Smooth muscle cell (in vitro differentiated cells): ENCODE measurements at regions not wholly inside any gene's neighbourhood (a gene's known extent, or its start where the extent isn't known, plus 50 kb on each side); places are given as distances from the start of the nearest gene placed in this dataset.

Experiments used
- DNase-seq: peaks from one replicate; lab custom pipeline; 2025; ENCODE audit not compliant: unreplicated experiment; lab: John Stamatoyannopoulos, UW
- H2AFZ ChIP-seq: fragments of 200-600 bp; sonication (generic); 2 replicates; pipeline ENCODE4 v1.6.0; 2016; ENCODE audit warnings: antibody characterized with exemption, low read depth, mild to moderate bottlenecking
- H3F3A ChIP-seq: fragments of 200-600 bp; sonication (generic); 2 replicates; pipeline ENCODE4 v1.6.0; 2017; ENCODE audit warnings: antibody characterized with exemption, low read depth
- H3K27ac ChIP-seq: fragments of 200-600 bp; sonication (generic); 2 replicates; pipeline ENCODE4 v1.5.1; 2016; ENCODE audit warnings: low read depth, mild to moderate bottlenecking
- H3K27me3 ChIP-seq: fragments of 200-600 bp; sonication (generic); 2 replicates; pipeline ENCODE4 v1.6.1; 2016; ENCODE audit warnings: low read depth, mild to moderate bottlenecking
- H3K36me3 ChIP-seq: fragments of 200-600 bp; sonication (generic); 2 replicates; pipeline ENCODE4 v1.5.1; 2016; ENCODE audit warnings: low read depth
- H3K4me1 ChIP-seq: fragments of 200-600 bp; sonication (generic); 2 replicates; pipeline ENCODE4 v1.5.1; 2016; ENCODE audit warnings: low read depth
- H3K4me2 ChIP-seq: fragments of 200-600 bp; sonication (generic); 2 replicates; pipeline ENCODE4 v1.6.0; 2016; ENCODE audit warnings: mild to moderate bottlenecking
- H3K4me3 ChIP-seq: fragments of 200-600 bp; sonication (generic); 2 replicates; pipeline ENCODE4 v1.5.1; 2016; ENCODE audit warnings: mild to moderate bottlenecking
- H3K79me2 ChIP-seq: fragments of 200-600 bp; sonication (generic); 2 replicates; pipeline ENCODE4 v1.6.0; 2016; ENCODE audit warnings: low read depth, mild to moderate bottlenecking
- H3K9ac ChIP-seq: fragments of 200-600 bp; sonication (generic); 2 replicates; pipeline ENCODE4 v1.6.0; 2016; ENCODE audit warnings: low read depth
- H3K9me3 ChIP-seq: fragments of 200-600 bp; sonication (generic); replicated peaks from 2 replicates; pipeline ENCODE4 v1.5.1; 2016; ENCODE audit warnings: low read depth
- H4K20me1 ChIP-seq: fragments of 200-600 bp; sonication (generic); 2 replicates; pipeline ENCODE4 v1.6.0; 2016; ENCODE audit warnings: low read depth
- CTCF ChIP-seq: fragments of 200-600 bp; sonication (generic); IDR thresholded peaks from 2 replicates; pipeline ENCODE4 v1.5.1; 2017; ENCODE audit warnings: borderline replicate concordance, mild to moderate bottlenecking, antibody characterized with exemption; ENCODE audit not compliant: insufficient read depth, poor library complexity, severe bottlenecking
- WGBS: methylation state at CpG from one replicate; pipeline ENCODE4 v1.1.7; 2016; ENCODE audit warnings: low lambda C conversion rate; 5-methylcytosine and 5-hydroxymethylcytosine counted together

DNA sequence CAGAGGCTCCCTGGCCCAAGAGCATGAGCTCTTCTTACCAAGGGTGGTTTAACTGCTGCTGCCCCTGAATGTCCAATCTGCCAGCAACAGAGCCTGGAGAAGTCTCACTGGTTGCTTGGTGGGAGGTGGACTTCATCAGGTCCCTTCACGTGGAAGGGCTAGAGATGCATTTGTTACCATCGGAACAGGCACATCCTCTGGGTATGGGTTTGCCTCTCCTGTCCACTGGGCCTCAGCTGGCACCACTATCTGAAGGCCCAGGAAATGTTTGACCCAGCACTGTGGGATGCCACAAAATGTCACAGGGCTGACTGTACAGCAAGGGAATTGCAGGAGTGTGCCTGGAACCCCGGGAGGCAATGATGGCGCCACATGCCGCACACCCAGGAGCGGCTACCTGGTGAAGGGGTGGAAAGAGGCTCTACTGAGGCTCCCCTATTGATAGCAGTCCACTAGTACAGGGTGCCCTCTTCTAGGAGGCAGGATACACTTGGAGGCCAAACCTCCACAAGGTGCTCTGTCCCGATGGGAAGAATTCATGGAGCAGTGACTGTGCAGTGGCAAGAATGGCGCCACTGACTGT is 603.1 kb upstream of the MGMT start:
- Histone ChIP-seq H3K4me2 (no peak overlapping the region), H2AFZ (no peak overlapping the region), H3K4me3 (no peak overlapping the region), H4K20me1 (no peaks in the 10 kb centered on the region), H3K9ac (no peak overlapping the region), H3K36me3 (no peaks in the 10 kb centered on the region), H3K27ac (no peak overlapping the region), H3K4me1 (no peaks in the 10 kb centered on the region), H3K27me3 (no peaks in the 10 kb centered on the region), H3K9me3 (no peaks in the 10 kb centered on the region), H3K79me2 (no peaks in the 10 kb centered on the region), H3F3A (no peaks in the 10 kb centered on the region)
- TF ChIP-seq CTCF, result no peak
- 95% methylated on average over 8 of the region's 8 CpGs for WGBS
- no peak for DNase-seq

- Histone ChIP-seq H3K27me3 (no peaks in the 10 kb centered on the region), H2AFZ (no peak overlapping the region), H3K9me3 (no peaks in the 10 kb centered on the region), H3K9ac (no peak overlapping the region), H3K79me2 (no peaks in the 10 kb centered on the region), H3F3A (no peaks in the 10 kb centered on the region), H3K27ac (no peak overlapping the region), H3K4me2 (no peak overlapping the region), H3K4me1 (no peaks in the 10 kb centered on the region), H4K20me1 (no peaks in the 10 kb centered on the region), H3K4me3 (no peak overlapping the region), H3K36me3 (no peaks in the 10 kb centered on the region)
- WGBS, result 95% methylated on average over 13 of the region's 13 CpGs
- no peak for TF ChIP-seq CTCF
- DNase-seq, result no peak
Measured at GRCh38 chr10:128864554-128865295, 602.3 kb upstream of the MGMT start.

GRCh38 chr10:128865436-128866195 is 601.4 kb upstream of the MGMT start:
- no peaks in the 10 kb centered on the region for H3K36me3 ChIP-seq
- H3F3A ChIP-seq, result no peaks in the 10 kb centered on the region
- H3K4me1 ChIP-seq, result no peaks in the 10 kb centered on the region
- H3K27ac ChIP-seq, result no peak overlapping the region
- H3K9ac ChIP-seq, result no peak overlapping the region
- no peak for DNase-seq
- no peaks in the 10 kb centered on the region for H3K27me3 ChIP-seq
- H3K79me2 ChIP-seq, result no peaks in the 10 kb centered on the region
- H4K20me1 ChIP-seq, result no peaks in the 10 kb centered on the region
- H3K9me3 ChIP-seq, result no peaks in the 10 kb centered on the region
- H3K4me3 ChIP-seq, result no peak overlapping the region
- H3K4me2 ChIP-seq, result no peak overlapping the region
- no peak overlapping the region for H2AFZ ChIP-seq
- no peak for TF ChIP-seq CTCF
- 90% methylated on average over 14 of the region's 14 CpGs for WGBS
